ENCODE measurements at regions not wholly inside any gene's neighbourhood (a gene's known extent, or its start where the extent isn't known, plus 50 kb on each side); places are given as distances from the start of the nearest gene placed in this dataset.

- no peak for DNase-seq (ENCODE audit: low read depth)
Measured at GRCh38 chr2:120828829-120829632, 93.4 kb downstream of the GLI2 start.

- no peak for DNase-seq (ENCODE audit: low read depth)
Measured at GRCh38 chr2:120829633-120830025, 94.0 kb downstream of the GLI2 start.

- no peak for DNase-seq (ENCODE audit: low read depth)
Measured at GRCh38 chr2:120830096-120830830, 94.6 kb downstream of the GLI2 start.

GRCh38 chr2:120831086-120831485 is 95.4 kb downstream of the GLI2 start:
- DNase-seq (ENCODE audit: low read depth), result no peak

GRCh38 chr2:120831891-120832290 is 96.2 kb downstream of the GLI2 start:
- DNase-seq (ENCODE audit: low read depth), result no peak

GRCh38 chr2:120832296-120833070 is 96.8 kb downstream of the GLI2 start:
- no peak for DNase-seq (ENCODE audit: low read depth)

GRCh38 chr2:120833127-120833675 is 97.5 kb downstream of the GLI2 start:
- DNase-seq (ENCODE audit: low read depth), result no peak

GRCh38 chr2:120834206-120834605 is 98.5 kb downstream of the GLI2 start:
- no peak for DNase-seq (ENCODE audit: low read depth)

- no peak for DNase-seq (ENCODE audit: low read depth)
Measured at GRCh38 chr2:120836281-120836680, 100.6 kb downstream of the GLI2 start.

- DNase-seq (ENCODE audit: low read depth), result no peak
Measured at GRCh38 chr2:120840795-120841487, 105.3 kb downstream of the GLI2 start.

- no peak for DNase-seq (ENCODE audit: low read depth)
Measured at GRCh38 chr2:120842456-120843439, 107.1 kb downstream of the GLI2 start.

GRCh38 chr2:120844070-120844738 is 108.5 kb downstream of the GLI2 start:
- peak; percentile 23 for DNase-seq (ENCODE audit: low read depth)

- no peak for DNase-seq (ENCODE audit: low read depth)
Measured at GRCh38 chr2:120845277-120845676, 109.6 kb downstream of the GLI2 start.

GRCh38 chr2:120846406-120847095 is 110.9 kb downstream of the GLI2 start:
- no peak for DNase-seq (ENCODE audit: low read depth)

- no peak for DNase-seq (ENCODE audit: low read depth)
Measured at GRCh38 chr2:120847700-120848321, 112.1 kb downstream of the GLI2 start.

- DNase-seq (ENCODE audit: low read depth), result no peak
Measured at GRCh38 chr2:120849278-120849677, 113.6 kb downstream of the GLI2 start.

GRCh38 chr2:120850551-120850950 is 114.9 kb downstream of the GLI2 start:
- DNase-seq (ENCODE audit: low read depth), result no peak

GRCh38 chr2:120851116-120851773 is 115.6 kb downstream of the GLI2 start:
- DNase-seq (ENCODE audit: low read depth), result no peak
